ENCODE measurements at regions not wholly inside any gene's neighbourhood (a gene's known extent, or its start where the extent isn't known, plus 50 kb on each side); places are given as distances from the start of the nearest gene placed in this dataset.

DNA sequence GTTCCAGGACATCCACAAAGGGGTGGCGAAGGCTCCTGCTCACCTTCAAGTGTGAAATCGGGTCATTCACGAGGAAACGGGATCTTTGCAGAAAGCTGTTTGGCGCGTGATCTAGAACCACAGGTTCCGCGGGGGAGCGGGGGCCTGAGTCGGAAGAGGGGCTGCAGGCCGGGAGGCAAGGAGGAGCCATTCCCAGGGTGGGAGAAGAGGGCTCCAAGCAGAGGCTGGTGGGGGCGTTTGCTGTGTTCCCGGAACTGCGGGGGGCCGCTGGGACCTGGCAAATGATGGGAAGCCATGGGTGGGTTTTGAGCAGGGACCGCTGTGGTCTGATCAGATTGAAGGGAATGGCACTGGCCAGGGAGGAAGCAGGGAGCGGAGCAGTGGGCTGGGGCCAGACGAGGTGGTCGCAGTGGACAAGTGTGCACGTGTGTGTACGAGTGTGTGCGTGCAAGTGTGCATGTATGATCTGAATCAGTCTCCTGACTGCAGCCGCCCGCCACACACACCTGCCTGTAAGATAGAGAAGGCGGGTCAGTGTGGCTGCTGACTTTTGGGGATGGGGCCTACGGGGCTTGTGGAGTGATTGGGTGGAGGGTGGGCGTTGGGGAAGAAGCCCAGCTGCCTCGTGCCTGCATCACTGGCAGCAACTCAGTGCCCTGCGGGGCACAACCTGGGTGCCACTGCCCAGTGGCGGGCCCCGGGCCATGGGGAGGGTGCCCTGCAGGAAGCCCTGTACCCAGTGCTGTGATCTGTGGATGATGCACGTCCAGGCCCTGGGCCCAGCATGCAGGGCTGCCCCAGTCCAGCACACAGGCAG, 141.9 kb downstream of the KIF26A start:
- Mint-ChIP-seq H3K36me3 (ENCODE audit: low read depth) (no peaks in the 10 kb centered on the region), H3K27ac (no peak overlapping the region), H3K27me3 (peaks cover 4% of the 10 kb centered on the region), H3K9me3 (no peaks in the 10 kb centered on the region), H3K4me1 (ENCODE audit: low read depth) (no peaks in the 10 kb centered on the region), H3K4me3 (no peak overlapping the region)
- peaks cover 0 to 10% of the 10 kb centered on the region in 2 experiments for H3K9me3 ChIP-seq (ENCODE audit: control insufficient read depth in 1 of 2, insufficient read depth in 1 of 2, low read length in 2 of 2)
- TF ChIP-seq, protein P1, sequence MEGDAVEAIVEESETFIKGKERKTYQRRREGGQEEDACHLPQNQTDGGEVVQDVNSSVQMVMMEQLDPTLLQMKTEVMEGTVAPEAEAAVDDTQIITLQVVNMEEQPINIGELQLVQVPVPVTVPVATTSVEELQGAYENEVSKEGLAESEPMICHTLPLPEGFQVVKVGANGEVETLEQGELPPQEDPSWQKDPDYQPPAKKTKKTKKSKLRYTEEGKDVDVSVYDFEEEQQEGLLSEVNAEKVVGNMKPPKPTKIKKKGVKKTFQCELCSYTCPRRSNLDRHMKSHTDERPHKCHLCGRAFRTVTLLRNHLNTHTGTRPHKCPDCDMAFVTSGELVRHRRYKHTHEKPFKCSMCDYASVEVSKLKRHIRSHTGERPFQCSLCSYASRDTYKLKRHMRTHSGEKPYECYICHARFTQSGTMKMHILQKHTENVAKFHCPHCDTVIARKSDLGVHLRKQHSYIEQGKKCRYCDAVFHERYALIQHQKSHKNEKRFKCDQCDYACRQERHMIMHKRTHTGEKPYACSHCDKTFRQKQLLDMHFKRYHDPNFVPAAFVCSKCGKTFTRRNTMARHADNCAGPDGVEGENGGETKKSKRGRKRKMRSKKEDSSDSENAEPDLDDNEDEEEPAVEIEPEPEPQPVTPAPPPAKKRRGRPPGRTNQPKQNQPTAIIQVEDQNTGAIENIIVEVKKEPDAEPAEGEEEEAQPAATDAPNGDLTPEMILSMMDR (IDR thresholded peaks at IDR 0.05): no peak
- no peak overlapping the region for H3K4me3 ChIP-seq (ENCODE audit: low read length)
- intact Hi-C loops (cut with DNase I, micrococcal nuclease): no loop called here
- POLR2A ChIA-PET: no interaction called here
- H3K4me1 ChIP-seq (ENCODE audit: insufficient read depth, low read length): no peaks in the 10 kb centered on the region
- no peaks in the 10 kb centered on the region for H3K36me3 ChIP-seq (ENCODE audit: insufficient read depth, low read length)
- no peak overlapping the region for H3K27ac ChIP-seq (ENCODE audit: low read depth in 1 of 2, low read length in 2 of 2)
- CTCF ChIA-PET: no interaction called here
- DNase-seq (peak in 1 of 14 experiments; percentile 28), ATAC-seq (ENCODE audit: poor library complexity) (no peak)
- H3K27me3 ChIP-seq (ENCODE audit: control insufficient read depth in 1 of 2, insufficient read depth in 2 of 2, low read length in 2 of 2): peaks cover 4 to 10% of the 10 kb centered on the region in 2 experiments

DNA sequence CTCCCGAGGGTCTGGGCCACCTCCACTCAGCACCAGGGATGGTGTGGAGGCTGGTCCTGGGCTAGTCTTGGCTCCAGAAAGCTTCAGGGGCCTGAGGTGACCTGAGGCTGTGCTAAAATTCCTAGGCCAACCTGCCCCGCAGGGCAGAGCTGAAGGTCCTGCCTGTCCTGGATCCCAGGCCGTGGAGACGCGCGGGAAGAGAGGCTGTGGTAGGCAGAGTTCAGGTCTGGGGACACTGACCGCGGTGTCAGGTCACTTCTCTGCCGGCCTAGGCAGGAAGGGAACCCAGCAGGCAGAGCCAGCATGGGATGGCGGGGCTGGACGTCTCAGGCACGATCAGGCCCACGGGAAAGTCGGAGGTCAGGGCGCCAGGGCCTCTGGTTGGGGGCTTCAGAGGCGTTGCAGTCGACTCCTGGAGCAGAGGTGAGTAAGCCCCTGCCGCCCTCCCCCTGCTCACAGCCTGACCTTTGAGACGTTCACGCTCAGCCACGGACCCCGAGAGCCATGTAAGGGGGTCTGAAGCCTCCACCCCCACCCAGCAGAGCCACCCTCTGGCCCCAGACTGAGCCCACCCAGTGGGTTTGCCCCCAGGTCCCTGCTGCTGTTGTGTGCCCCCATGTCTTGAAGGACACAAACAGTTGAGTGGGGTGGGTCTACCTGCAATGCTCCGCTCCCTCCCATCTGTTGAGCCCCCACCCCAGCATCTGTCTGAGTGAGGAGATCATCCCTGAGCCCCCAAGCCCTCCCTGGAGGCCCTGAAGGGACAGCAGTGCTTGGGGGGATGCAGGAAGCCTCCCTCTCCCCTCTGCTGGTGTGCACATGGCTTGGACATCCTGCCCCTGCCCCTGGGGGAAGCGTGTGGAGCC, 142.7 kb downstream of the KIF26A start:
- Histone ChIP-seq H3K27me3 (ENCODE audit: control insufficient read depth in 1 of 2, insufficient read depth in 2 of 2, low read length in 2 of 2) (peaks cover 4 to 10% of the 10 kb centered on the region in 2 experiments), H3K9me3 (ENCODE audit: control insufficient read depth in 1 of 2, insufficient read depth in 1 of 2, low read length in 2 of 2) (peaks cover 0 to 10% of the 10 kb centered on the region in 2 experiments), H3K27ac (ENCODE audit: low read depth in 1 of 2, low read length in 2 of 2) (no peak overlapping the region), H3K4me3 (ENCODE audit: low read length) (no peak overlapping the region), H3K36me3 (ENCODE audit: insufficient read depth, low read length) (no peaks in the 10 kb centered on the region), H3K4me1 (ENCODE audit: insufficient read depth, low read length) (no peaks in the 10 kb centered on the region)
- intact Hi-C loops (cut with DNase I, micrococcal nuclease): no loop called here
- H3K4me1 Mint-ChIP-seq (ENCODE audit: low read depth): no peaks in the 10 kb centered on the region
- DNase-seq (no peak), ATAC-seq (ENCODE audit: poor library complexity) (no peak)
- ChIA-PET CTCF (no interaction called here), POLR2A (no interaction called here)
- TF ChIP-seq, protein P1 (IDR thresholded peaks at IDR 0.05): no peak
- H3K27me3 Mint-ChIP-seq: peaks cover 4% of the 10 kb centered on the region
- H3K4me3 Mint-ChIP-seq: no peak overlapping the region
- H3K9me3 Mint-ChIP-seq: no peaks in the 10 kb centered on the region
- no peak overlapping the region for H3K27ac Mint-ChIP-seq
- no peaks in the 10 kb centered on the region for H3K36me3 Mint-ChIP-seq (ENCODE audit: low read depth)

GRCh38 chr14:104281768-104282301, 143.4 kb downstream of the KIF26A start:
- H3K27ac ChIP-seq (ENCODE audit: low read depth in 1 of 2, low read length in 2 of 2): no peak overlapping the region
- Mint-ChIP-seq H3K27me3 (peaks cover 4% of the 10 kb centered on the region), H3K4me3 (no peak overlapping the region), H3K36me3 (ENCODE audit: low read depth) (no peaks in the 10 kb centered on the region), H3K27ac (no peak overlapping the region), H3K4me1 (ENCODE audit: low read depth) (no peaks in the 10 kb centered on the region), H3K9me3 (no peaks in the 10 kb centered on the region)
- H3K9me3 ChIP-seq (ENCODE audit: control insufficient read depth in 1 of 2, insufficient read depth in 1 of 2, low read length in 2 of 2): peaks cover 0 to 10% of the 10 kb centered on the region in 2 experiments
- DNase-seq (no peak), ATAC-seq (ENCODE audit: poor library complexity) (no peak)
- H3K36me3 ChIP-seq (ENCODE audit: insufficient read depth, low read length): no peaks in the 10 kb centered on the region
- intact Hi-C loops (cut with DNase I, micrococcal nuclease): no loop called here
- POLR2A ChIA-PET: no interaction called here
- no peak overlapping the region for H3K4me3 ChIP-seq (ENCODE audit: low read length)
- H3K27me3 ChIP-seq (ENCODE audit: control insufficient read depth in 1 of 2, insufficient read depth in 2 of 2, low read length in 2 of 2): peaks cover 4 to 10% of the 10 kb centered on the region in 2 experiments
- H3K4me1 ChIP-seq (ENCODE audit: insufficient read depth, low read length): no peaks in the 10 kb centered on the region
- TF ChIP-seq, protein P1 (IDR thresholded peaks at IDR 0.05): no peak
- CTCF ChIA-PET: no interaction called here
